Mesothelial cell of epicardium (in vitro differentiated cells): ENCODE measurements at regions not wholly inside any gene's neighbourhood (a gene's known extent, or its start where the extent isn't known, plus 50 kb on each side); places are given as distances from the start of the nearest gene placed in this dataset.

ENCODE experiments used
- DNase-seq, 2 experiments: peaks; one replicate each; pipeline ENCODE4 v3.0.0; 2021; ENCODE audit warnings: low spot score in 2 of 2; ENCODE audit not compliant: unreplicated experiment in 2 of 2
- H3K27ac Mint-ChIP-seq: 2 replicates; pipeline ENCODE4 v1.8.0; 2021; ENCODE audit warnings: mixed read lengths
- H3K27me3 Mint-ChIP-seq: 2 replicates; pipeline ENCODE4 v1.8.0; 2021; ENCODE audit warnings: low read depth, mixed read lengths
- H3K36me3 Mint-ChIP-seq: 2 replicates; pipeline ENCODE4 v1.8.0; 2021; ENCODE audit warnings: mixed read lengths
- H3K4me1 Mint-ChIP-seq: 2 replicates; pipeline ENCODE4 v1.8.0; 2021; ENCODE audit warnings: mixed read lengths
- H3K4me3 Mint-ChIP-seq: 2 replicates; pipeline ENCODE4 v1.8.0; 2021; ENCODE audit warnings: mild to moderate bottlenecking, moderate library complexity, mixed read lengths
- H3K9me3 Mint-ChIP-seq: 2 replicates; pipeline ENCODE4 v1.8.0; 2021; ENCODE audit warnings: mixed read lengths
- CTCF ChIP-seq: fragments of 200-600 bp; sonication (generic); IDR thresholded peaks from one replicate; pipeline ENCODE4 v1.5.0; 2021; ENCODE audit warnings: antibody characterized with exemption; ENCODE audit not compliant: unreplicated experiment

DNA sequence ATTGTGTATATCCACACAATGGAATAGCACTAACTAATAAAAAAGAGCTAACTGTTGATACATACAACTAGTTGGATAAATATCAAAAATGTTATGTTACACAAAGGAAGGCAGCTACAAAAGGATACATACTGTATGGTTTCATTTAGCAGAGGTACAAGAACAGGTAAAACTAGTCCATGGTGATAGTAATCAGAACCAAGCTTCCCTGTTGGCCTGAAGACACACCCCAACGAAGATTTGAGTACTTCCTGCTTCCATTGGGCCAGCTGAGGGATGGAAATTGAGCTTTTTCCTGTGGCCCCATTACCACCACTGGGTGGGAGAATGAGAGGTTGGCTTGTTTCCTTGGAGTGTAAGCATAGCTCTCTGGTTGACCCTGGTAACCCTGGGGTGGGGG is 117.3 kb upstream of the CADPS start:
- H3K36me3 Mint-ChIP-seq, result no peaks in the 10 kb centered on the region
- DNase-seq, result no peak
- no peaks in the 10 kb centered on the region for H3K9me3 Mint-ChIP-seq
- H3K27me3 Mint-ChIP-seq, result peaks cover 13% of the 10 kb centered on the region
- H3K4me1 Mint-ChIP-seq, result no peaks in the 10 kb centered on the region
- no peak for TF ChIP-seq CTCF
- H3K4me3 Mint-ChIP-seq, result no peak overlapping the region
- no peak overlapping the region for H3K27ac Mint-ChIP-seq

GRCh38 chr3:62995119-62995518 is 119.9 kb upstream of the CADPS start:
- Mint-ChIP-seq H3K36me3 (no peaks in the 10 kb centered on the region), H3K27ac (no peak overlapping the region), H3K9me3 (peaks cover 5% of the 10 kb centered on the region), H3K4me3 (no peak overlapping the region), H3K4me1 (no peaks in the 10 kb centered on the region), H3K27me3 (peaks cover 12% of the 10 kb centered on the region)
- TF ChIP-seq CTCF, result no peak
- no peak for DNase-seq

DNA sequence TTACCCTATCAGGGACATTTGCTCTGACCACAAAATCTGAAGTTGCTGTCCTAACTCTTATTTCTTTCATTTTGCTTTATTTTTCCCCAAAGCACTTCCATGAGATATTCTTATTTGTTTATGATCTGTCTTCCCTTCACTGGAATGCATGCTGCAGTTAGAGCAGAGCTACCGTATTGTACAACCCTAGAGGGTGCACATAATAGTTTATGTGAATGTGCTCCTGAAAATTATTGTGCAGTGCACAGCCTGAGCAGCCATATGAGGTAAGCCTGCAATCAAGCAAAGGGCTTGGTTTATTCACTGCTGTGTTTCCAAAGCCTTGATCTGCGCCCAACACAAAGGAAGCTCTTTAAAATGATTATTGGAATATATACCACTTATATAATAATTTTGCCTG is 120.3 kb upstream of the CADPS start:
- H3K27me3 Mint-ChIP-seq, result peaks cover 12% of the 10 kb centered on the region
- no peak overlapping the region for H3K4me3 Mint-ChIP-seq
- no peak overlapping the region for H3K27ac Mint-ChIP-seq
- no peak for DNase-seq
- H3K9me3 Mint-ChIP-seq, result peaks cover 5% of the 10 kb centered on the region
- no peaks in the 10 kb centered on the region for H3K36me3 Mint-ChIP-seq
- TF ChIP-seq CTCF, result no peak
- H3K4me1 Mint-ChIP-seq, result no peaks in the 10 kb centered on the region

DNA sequence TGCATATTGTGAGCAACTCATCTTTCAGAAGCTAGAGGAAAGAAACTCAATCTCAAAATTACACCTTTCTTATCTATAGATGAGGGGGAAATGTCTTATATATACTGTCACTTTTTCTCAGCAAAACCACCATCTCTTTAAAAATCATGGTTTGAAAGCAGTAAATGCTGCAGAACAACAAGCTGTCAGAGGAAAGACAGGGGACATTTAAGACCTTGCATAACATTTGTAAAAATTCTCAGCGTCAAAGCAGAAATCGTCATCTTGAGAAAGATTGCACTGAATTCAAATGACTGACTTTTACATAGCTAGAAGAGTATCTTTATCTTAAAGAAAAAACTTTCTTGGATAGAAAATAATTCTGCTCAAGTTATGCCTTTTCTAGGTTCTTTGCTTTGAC is 122.2 kb upstream of the CADPS start:
- DNase-seq, result no peak
- no peak overlapping the region for H3K4me3 Mint-ChIP-seq
- no peaks in the 10 kb centered on the region for H3K36me3 Mint-ChIP-seq
- no peaks in the 10 kb centered on the region for H3K4me1 Mint-ChIP-seq
- no peak overlapping the region for H3K27ac Mint-ChIP-seq
- H3K9me3 Mint-ChIP-seq, result peaks cover 6% of the 10 kb centered on the region
- TF ChIP-seq CTCF, result no peak
- peaks cover 12% of the 10 kb centered on the region for H3K27me3 Mint-ChIP-seq

- no peak overlapping the region for H3K27ac Mint-ChIP-seq
- H3K9me3 Mint-ChIP-seq, result peaks cover 15% of the 10 kb centered on the region
- no peaks in the 10 kb centered on the region for H3K4me1 Mint-ChIP-seq
- no peaks in the 10 kb centered on the region for H3K36me3 Mint-ChIP-seq
- no peak for TF ChIP-seq CTCF
- no peak overlapping the region for H3K4me3 Mint-ChIP-seq
- H3K27me3 Mint-ChIP-seq, result peaks cover 12% of the 10 kb centered on the region
- no peak for DNase-seq
These were observed 123.9 kb upstream of the CADPS start for GRCh38 chr3:62999158-62999557.

DNA sequence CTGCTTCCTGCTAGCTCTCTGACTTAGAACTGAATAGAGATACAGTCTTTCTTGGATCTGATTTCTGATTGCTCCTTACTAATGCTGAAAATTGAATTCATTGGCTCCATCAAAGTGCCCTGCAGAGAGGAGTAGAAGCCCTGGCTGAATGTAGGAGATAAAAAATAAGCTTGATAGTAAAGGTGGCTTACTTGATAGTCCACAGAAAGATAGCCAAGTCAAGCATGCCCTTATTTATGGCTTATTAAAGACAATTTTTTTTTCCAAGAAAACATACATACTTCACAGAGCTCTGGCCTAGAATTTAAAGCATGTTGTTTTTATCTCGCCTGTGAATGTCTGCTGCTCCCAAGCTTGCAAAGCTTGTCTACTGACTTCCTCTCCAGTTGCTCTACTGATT is 124.6 kb upstream of the CADPS start:
- H3K27me3 Mint-ChIP-seq, result peaks cover 9% of the 10 kb centered on the region
- TF ChIP-seq CTCF, result no peak
- H3K27ac Mint-ChIP-seq, result no peak overlapping the region
- H3K4me3 Mint-ChIP-seq, result no peak overlapping the region
- no peaks in the 10 kb centered on the region for H3K36me3 Mint-ChIP-seq
- peaks cover 15% of the 10 kb centered on the region for H3K9me3 Mint-ChIP-seq
- DNase-seq, result no peak
- no peaks in the 10 kb centered on the region for H3K4me1 Mint-ChIP-seq
